Gastrocnemius medialis (tissue), 4 donors: ENCODE measurements at regions not wholly inside any gene's neighbourhood (a gene's known extent, or its start where the extent isn't known, plus 50 kb on each side); places are given as distances from the start of the nearest gene placed in this dataset.

Source experiments
- POLR2A ChIP-seq, 2 donors: fragments of 450-650 bp; IDR thresholded peaks; one replicate each; pipeline ENCODE4 v1.6.1; 2017; ENCODE audit warnings: antibody characterized with exemption in 2 of 2, mild to moderate bottlenecking in 2 of 2, moderate library complexity in 2 of 2
- TF ChIP-seq, protein P1 (sequence below), 5 experiments: fragments of 450-650 bp in 3 of 5; fragments of 200-600 bp in 2 of 5; sonication (generic) in 2 of 5; IDR thresholded peaks in 4 of 5; conservative IDR thresholded peaks in 1 of 5; 1 replicate in 4 of 5; 2 replicates in 1 of 5; pipeline ENCODE4 v1.5.1; 2016 to 2019; ENCODE audit warnings: antibody characterized with exemption in 5 of 5, mild to moderate bottlenecking in 3 of 5, moderate library complexity in 3 of 5

DNA sequence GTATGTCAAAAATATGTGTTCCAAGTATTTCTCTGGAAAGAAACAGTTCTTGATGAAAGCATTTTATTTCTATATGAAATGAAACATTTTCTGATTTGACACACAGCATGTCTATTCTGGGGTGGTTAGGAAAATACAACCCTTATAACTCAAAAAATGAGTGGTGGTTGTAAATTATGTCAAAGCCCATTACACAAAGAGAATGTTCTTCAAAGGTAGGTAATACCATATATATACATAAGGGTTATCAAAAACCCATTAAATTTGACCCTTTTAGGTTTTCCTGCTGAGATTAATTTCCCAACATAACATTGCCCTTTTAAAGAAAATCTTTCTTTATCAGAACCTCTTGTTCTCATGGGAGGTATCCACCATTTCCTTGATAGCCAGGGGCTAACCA lies 420.5 kb upstream of the TECRL start:
- TF ChIP-seq, protein P1, sequence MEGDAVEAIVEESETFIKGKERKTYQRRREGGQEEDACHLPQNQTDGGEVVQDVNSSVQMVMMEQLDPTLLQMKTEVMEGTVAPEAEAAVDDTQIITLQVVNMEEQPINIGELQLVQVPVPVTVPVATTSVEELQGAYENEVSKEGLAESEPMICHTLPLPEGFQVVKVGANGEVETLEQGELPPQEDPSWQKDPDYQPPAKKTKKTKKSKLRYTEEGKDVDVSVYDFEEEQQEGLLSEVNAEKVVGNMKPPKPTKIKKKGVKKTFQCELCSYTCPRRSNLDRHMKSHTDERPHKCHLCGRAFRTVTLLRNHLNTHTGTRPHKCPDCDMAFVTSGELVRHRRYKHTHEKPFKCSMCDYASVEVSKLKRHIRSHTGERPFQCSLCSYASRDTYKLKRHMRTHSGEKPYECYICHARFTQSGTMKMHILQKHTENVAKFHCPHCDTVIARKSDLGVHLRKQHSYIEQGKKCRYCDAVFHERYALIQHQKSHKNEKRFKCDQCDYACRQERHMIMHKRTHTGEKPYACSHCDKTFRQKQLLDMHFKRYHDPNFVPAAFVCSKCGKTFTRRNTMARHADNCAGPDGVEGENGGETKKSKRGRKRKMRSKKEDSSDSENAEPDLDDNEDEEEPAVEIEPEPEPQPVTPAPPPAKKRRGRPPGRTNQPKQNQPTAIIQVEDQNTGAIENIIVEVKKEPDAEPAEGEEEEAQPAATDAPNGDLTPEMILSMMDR (IDR thresholded peaks at IDR 0.05 in 4 of 5, conservative IDR thresholded peaks at IDR 0.05 in 1 of 5), result no peak
- TF ChIP-seq POLR2A (IDR thresholded peaks at IDR 0.05), result no peak
